HepG2 (cell line): ENCODE measurements at regions not wholly inside any gene's neighbourhood (a gene's known extent, or its start where the extent isn't known, plus 50 kb on each side); places are given as distances from the start of the nearest gene placed in this dataset.

Source experiments
- ATAC-seq: fragments of 200-7000 bp; cut with Tn5 transposase; 3 replicates; pipeline ENCODE4 v1.9.1; 2020; ENCODE audit warnings: mild to moderate bottlenecking, moderate library complexity
- BruUV-seq: library from RNA; stranded (reverse); fragments of 400-500 nt; replicated peaks from 2 replicates; lab custom pipeline; 2021; lab: Mats Ljungman, UMichigan
- CTCF ChIA-PET: fragments of 300-600 bp; formaldehyde crosslinking; extraction: SDS; loops from one replicate; lab custom pipeline; 2021; ENCODE audit warnings: low total read pairs, inconsistent platforms, low intra/inter-chr PET ratio; lab: Yijun Ruan, JAX
- POLR2A ChIA-PET: fragments of 350-600 bp; sonication (Branson Sonifier 250); formaldehyde crosslinking; loops from one replicate; lab custom pipeline; 2020; ENCODE audit warnings: antibody characterized with exemption, inconsistent platforms; lab: Yijun Ruan, JAX
- DNase-seq: peaks from one replicate; pipeline ENCODE4 v3.0.0-alpha.2; 2015; ENCODE audit warnings: low spot score
- FAIRE-seq: peaks from 3 replicates; lab custom pipeline; 2011; peaks lifted over from hg19 to GRCh38; lab: Jason Lieb, UNC
- H2AFZ ChIP-seq: one replicate; pipeline ENCODE4 v1.6.1; 2011; ENCODE audit warnings: low read length, inconsistent platforms
- H3K27ac ChIP-seq: fragments of 300-600 bp; 3 replicates; pipeline ENCODE4 v1.8.0; 2011; ENCODE audit warnings: mixed run types, mild to moderate bottlenecking, mixed read lengths, low read length, inconsistent platforms; ENCODE audit not compliant: insufficient read depth; ENCODE audit errors: extremely low read length
- H3K27me3 ChIP-seq, 2 experiments: fragments of 200-600 bp in 1 of 2; 2 replicates in 1 of 2; 3 replicates in 1 of 2; pipeline versions ENCODE4 v1.6.0 to v1.8.0; 2011; ENCODE audit warnings: low read length in 2 of 2, mild to moderate bottlenecking in 2 of 2, moderate library complexity in 2 of 2, inconsistent platforms in 1 of 2; ENCODE audit not compliant: insufficient read depth in 2 of 2, control insufficient read depth in 1 of 2
- H3K36me3 ChIP-seq, 2 experiments: fragments of 200-600 bp in 1 of 2; replicated peaks in 1 of 2; 2 replicates in 1 of 2; 3 replicates in 1 of 2; pipeline versions ENCODE4 v1.5.1 to v1.8.0; 2011; ENCODE audit warnings: low read length in 2 of 2, inconsistent platforms in 1 of 2; ENCODE audit not compliant: insufficient read depth in 2 of 2, control insufficient read depth in 1 of 2
- H3K4me1 ChIP-seq: 2 replicates; pipeline ENCODE4 v1.5.1; 2012; ENCODE audit warnings: low read length, inconsistent platforms; ENCODE audit not compliant: insufficient read depth
- H3K4me2 ChIP-seq: 2 replicates; pipeline ENCODE4 v1.6.0; 2011; ENCODE audit warnings: low read depth, low read length, inconsistent platforms
- H3K4me3 ChIP-seq, 3 experiments: fragments of 200-600 bp in 1 of 3; sonication (generic), shearing (Covaris generic) in 1 of 3; replicated peaks in 1 of 3; 2 replicates each; pipeline ENCODE4 v1.5.1; 2011 to 2016; ENCODE audit warnings: low read length in 3 of 3, inconsistent platforms in 2 of 3, low read depth in 2 of 3, mild to moderate bottlenecking in 2 of 3, control low read depth in 1 of 3, mixed read lengths in 1 of 3; ENCODE audit not compliant: insufficient read depth in 1 of 3
- H3K79me2 ChIP-seq: one replicate; pipeline ENCODE4 v1.6.1; 2011; ENCODE audit warnings: low read length, inconsistent platforms; ENCODE audit not compliant: insufficient read depth
- H3K9ac ChIP-seq: 2 replicates; pipeline ENCODE4 v1.6.0; 2011; ENCODE audit warnings: mild to moderate bottlenecking, low read depth, low read length, inconsistent platforms; ENCODE audit not compliant: insufficient read depth
- H3K9me3 ChIP-seq: 2 replicates; pipeline ENCODE4 v1.5.1; 2012; ENCODE audit warnings: mild to moderate bottlenecking, low read length
- H4K20me1 ChIP-seq: 2 replicates; pipeline ENCODE4 v1.6.0; 2011; ENCODE audit warnings: inconsistent platforms, mild to moderate bottlenecking, low read length, moderate library complexity; ENCODE audit not compliant: insufficient read depth
- ERF ChIP-seq: IDR thresholded peaks from 2 replicates; pipeline ENCODE4 v1.6.1; 2018; ENCODE audit warnings: missing biosample characterization, missing genetic modification reagents
- GFI1 ChIP-seq: sonication (generic); formaldehyde crosslinking; IDR thresholded peaks from 2 replicates; pipeline ENCODE4 v1.5.0; 2020; ENCODE audit warnings: missing genetic modification reagents, mild to moderate bottlenecking, borderline replicate concordance
- MAF1 ChIP-seq: sonication (generic); formaldehyde crosslinking; IDR thresholded peaks from 2 replicates; pipeline ENCODE4 v1.5.0; 2020; ENCODE audit warnings: missing genetic modification reagents, borderline replicate concordance
- REL ChIP-seq: sonication (generic); formaldehyde crosslinking; conservative IDR thresholded peaks from 2 replicates; pipeline ENCODE4 v1.8.0; 2022; ENCODE audit warnings: mild to moderate bottlenecking, missing genetic modification reagents, moderate library complexity
- ZBTB42 ChIP-seq: sonication (generic); formaldehyde crosslinking; IDR thresholded peaks from 2 replicates; pipeline ENCODE4 v1.5.0; 2020; ENCODE audit warnings: mild to moderate bottlenecking, missing genetic modification reagents
- ZNF224 ChIP-seq: sonication (generic); formaldehyde crosslinking; IDR thresholded peaks from 2 replicates; pipeline ENCODE4 v1.5.0; 2020; ENCODE audit warnings: mild to moderate bottlenecking, missing genetic modification reagents
- ZNF24 ChIP-seq: fragments of 450-650 bp; IDR thresholded peaks from 2 replicates; pipeline ENCODE4 v1.6.1; 2017; ENCODE audit warnings: antibody characterized with exemption, mild to moderate bottlenecking
- ZNF530 ChIP-seq: sonication (generic); formaldehyde crosslinking; IDR thresholded peaks from 2 replicates; pipeline ENCODE4 v1.5.0; 2020; ENCODE audit warnings: low read depth, mild to moderate bottlenecking, missing genetic modification reagents
- ZNF556 ChIP-seq: sonication (generic); formaldehyde crosslinking; IDR thresholded peaks from 2 replicates; pipeline ENCODE4 v1.4.0; 2020; ENCODE audit warnings: mild to moderate bottlenecking, missing genetic modification reagents, borderline replicate concordance
- ZNF737 ChIP-seq: sonication (generic); formaldehyde crosslinking; IDR thresholded peaks from 2 replicates; pipeline ENCODE4 v1.5.0; 2020; ENCODE audit warnings: missing genetic modification reagents, mild to moderate bottlenecking, borderline replicate concordance
- WGBS: methylation state at CpG from one replicate; pipeline ENCODE4 v1.1.6; 2017; ENCODE audit warnings: low lambda C conversion rate; 5-methylcytosine and 5-hydroxymethylcytosine counted together
- in situ Hi-C: cut with HindIII; loops from 2 replicates; pipeline ENCODE4 v1.10.0; 2017; ENCODE audit warnings: low pct_unique_long_range_greater_than_20kb; ENCODE audit not compliant: extremely low pct_ligation_motif_present
- intact Hi-C: fragments of 100-400 bp; cut with micrococcal nuclease; formaldehyde crosslinking; loops from one replicate; pipeline ENCODE4 v1.10.0; 2022; ENCODE audit not compliant: unreplicated experiment
- TF ChIP-seq, protein P1 (sequence below): sonication (generic); formaldehyde crosslinking; IDR thresholded peaks from 2 replicates; pipeline ENCODE4 v1.5.1; 2020; ENCODE audit warnings: missing genetic modification reagents, mild to moderate bottlenecking, borderline replicate concordance
- TF ChIP-seq, protein P2 (sequence below): sonication (generic); formaldehyde crosslinking; IDR thresholded peaks from 2 replicates; pipeline ENCODE4 v1.5.0; 2020; ENCODE audit warnings: missing genetic modification reagents
- TF ChIP-seq, protein P3 (sequence below): sonication (generic); formaldehyde crosslinking; IDR thresholded peaks from 2 replicates; pipeline ENCODE4 v1.4.0; 2020; ENCODE audit warnings: missing genetic modification reagents, low read depth, mild to moderate bottlenecking, borderline replicate concordance

DNA sequence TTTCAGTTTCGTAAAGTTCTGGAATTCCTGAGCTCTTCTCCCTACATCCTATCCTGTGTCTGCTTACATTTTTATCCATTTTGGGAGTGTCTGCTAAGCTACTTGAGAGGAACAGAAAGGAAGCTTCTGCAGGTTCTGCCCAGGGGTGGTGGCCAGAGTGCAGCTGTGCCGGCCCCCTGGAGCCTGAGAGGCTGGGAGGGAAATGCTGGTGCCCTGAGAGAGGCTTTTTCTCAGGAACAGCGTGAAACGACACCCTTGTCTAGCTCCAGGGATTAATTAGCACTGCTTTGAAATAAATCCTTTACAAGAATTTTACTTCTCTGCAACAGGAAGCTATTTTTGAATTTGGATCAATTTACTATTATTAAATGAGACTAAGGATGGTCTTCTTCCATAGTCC, 165.4 kb downstream of the SLC15A5 start:
- Histone ChIP-seq H3K9me3 (no peaks in the 10 kb centered on the region), H3K4me1 (no peaks in the 10 kb centered on the region), H3K4me2 (no peak overlapping the region), H3K4me3 (no peak overlapping the region), H3K79me2 (no peaks in the 10 kb centered on the region), H4K20me1 (no peaks in the 10 kb centered on the region), H2AFZ (no peak overlapping the region), H3K27me3 (no peaks in the 10 kb centered on the region; a peak in 1 of 5 replicates), H3K27ac (no peak overlapping the region), H3K36me3 (no peaks in the 10 kb centered on the region), H3K9ac (no peak overlapping the region)
- 54% methylated on average over 4 of the region's 4 CpGs for WGBS
- no peak for DNase-seq
- in situ Hi-C loops (no loop called here), intact Hi-C loops (no loop called here)
- no peak for ATAC-seq
- no peak for FAIRE-seq
- CTCF ChIA-PET, result no interaction called here
- no TSS peak for BruUV-seq
- TF ChIP-seq, protein P1, sequence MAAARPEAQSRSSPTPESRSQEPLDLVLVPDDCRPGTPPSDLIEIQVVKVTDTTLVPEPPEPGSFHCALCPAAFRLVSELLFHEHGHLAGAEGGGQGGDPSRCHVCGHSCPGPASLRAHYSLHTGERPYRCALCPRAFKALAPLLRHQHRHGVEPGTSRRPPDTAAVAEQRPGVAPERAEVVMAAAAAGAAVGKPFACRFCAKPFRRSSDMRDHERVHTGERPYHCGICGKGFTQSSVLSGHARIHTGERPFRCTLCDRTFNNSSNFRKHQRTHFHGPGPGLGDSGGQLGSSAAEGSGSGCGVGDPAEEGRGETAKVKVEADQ (CRISPR knock-in tag), result no peak
- TF ChIP-seq ZNF530 (CRISPR knock-in tag) (no peak), ZNF556 (no peak), MAF1 (CRISPR knock-in tag) (no peak), ZBTB42 (CRISPR knock-in tag) (no peak), GFI1 (CRISPR knock-in tag) (no peak), ZNF737 (no peak), ZNF24 (no peak), ZNF224 (no peak), ERF (CRISPR knock-in tag) (no peak), REL (CRISPR knock-in tag) (no peak)
- TF ChIP-seq, protein P2, sequence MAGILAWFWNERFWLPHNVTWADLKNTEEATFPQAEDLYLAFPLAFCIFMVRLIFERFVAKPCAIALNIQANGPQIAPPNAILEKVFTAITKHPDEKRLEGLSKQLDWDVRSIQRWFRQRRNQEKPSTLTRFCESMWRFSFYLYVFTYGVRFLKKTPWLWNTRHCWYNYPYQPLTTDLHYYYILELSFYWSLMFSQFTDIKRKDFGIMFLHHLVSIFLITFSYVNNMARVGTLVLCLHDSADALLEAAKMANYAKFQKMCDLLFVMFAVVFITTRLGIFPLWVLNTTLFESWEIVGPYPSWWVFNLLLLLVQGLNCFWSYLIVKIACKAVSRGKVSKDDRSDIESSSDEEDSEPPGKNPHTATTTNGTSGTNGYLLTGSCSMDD (CRISPR knock-in tag), result no peak
- TF ChIP-seq, protein P3, sequence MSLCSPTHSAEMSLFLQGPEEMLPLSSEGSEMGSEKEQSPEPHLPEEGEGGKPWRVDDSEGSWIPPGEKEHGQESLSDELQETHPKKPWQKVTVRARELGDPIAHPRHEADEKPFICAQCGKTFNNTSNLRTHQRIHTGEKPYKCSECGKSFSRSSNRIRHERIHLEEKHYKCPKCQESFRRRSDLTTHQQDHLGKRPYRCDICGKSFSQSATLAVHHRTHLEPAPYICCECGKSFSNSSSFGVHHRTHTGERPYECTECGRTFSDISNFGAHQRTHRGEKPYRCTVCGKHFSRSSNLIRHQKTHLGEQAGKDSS (CRISPR knock-in tag), result no peak
- POLR2A ChIA-PET, result no interaction called here
